Sciatic nerve (tissue), 2 donors: ENCODE measurements at regions not wholly inside any gene's neighbourhood (a gene's known extent, or its start where the extent isn't known, plus 50 kb on each side); places are given as distances from the start of the nearest gene placed in this dataset.

Source experiments
- ATAC-seq: fragments of 200-7000 bp; cut with Tn5 transposase; one replicate; pipeline ENCODE4 v1.9.1; 2020; ENCODE audit warnings: mild to moderate bottlenecking, moderate library complexity
- DNase-seq: peaks from one replicate; pipeline ENCODE4 v3.0.0-alpha.2; 2020; ENCODE audit warnings: low spot score
- intact Hi-C: fragments of 100-400 bp; cut with DNase I; formaldehyde crosslinking; loops from one replicate; pipeline ENCODE4 v1.14.2; 2022
- donor health status: DM: no; HTN: no; CAD: no.
- donor health status: DM: no; HTN: no; CAD: no.

GRCh38 chr13:37379841-37380240 lies 218.7 kb downstream of the POSTN start:
- intact Hi-C loops = no loop called here
- no peak for ATAC-seq
- DNase-seq = no peak

- ATAC-seq (no peak), DNase-seq (no peak)
- intact Hi-C loops = no loop called here
Observed at GRCh38 chr13:37375724-37376123, 222.8 kb downstream of the POSTN start.

GRCh38 chr13:37375071-37375470 lies 223.5 kb downstream of the POSTN start:
- no peak for ATAC-seq
- intact Hi-C loops = no loop called here

GRCh38 chr13:37369616-37370015 lies 229.0 kb downstream of the POSTN start:
- intact Hi-C loops = no loop called here
- DNase-seq (no peak), ATAC-seq (no peak)

More at GRCh38 chr13:37375071-37375470, 223.5 kb downstream of the POSTN start:
- DNase-seq = no peak

- intact Hi-C loops = no loop called here
- ATAC-seq (no peak), DNase-seq (no peak)
Observed at GRCh38 chr13:37368501-37368900, 230.1 kb downstream of the POSTN start.

- DNase-seq (no peak), ATAC-seq (no peak)
- intact Hi-C loops = no loop called here
Observed at GRCh38 chr13:37366044-37366770, 232.4 kb downstream of the POSTN start.

- ATAC-seq = no peak
- no peak for DNase-seq
- intact Hi-C loops = no loop called here
Observed at GRCh38 chr13:37365496-37365895, 233.1 kb downstream of the POSTN start.

- no peak for DNase-seq
- intact Hi-C loops = no loop called here
- no peak for ATAC-seq
Observed at GRCh38 chr13:37364956-37365355, 233.6 kb downstream of the POSTN start.

- ATAC-seq (no peak), DNase-seq (no peak)
- intact Hi-C loops = no loop called here
Observed at GRCh38 chr13:37364007-37364406, 234.6 kb downstream of the POSTN start.

- DNase-seq = no peak
- no peak for ATAC-seq
- intact Hi-C loops = no loop called here
Observed at GRCh38 chr13:37361608-37362007, 237.0 kb downstream of the POSTN start.

- intact Hi-C loops = no loop called here
- no peak for ATAC-seq
- no peak for DNase-seq
Observed at GRCh38 chr13:37360556-37360955, 238.0 kb downstream of the POSTN start.

- intact Hi-C loops = no loop called here
- no peak for DNase-seq
- ATAC-seq = no peak
Observed at GRCh38 chr13:37357548-37357947, 241.0 kb downstream of the POSTN start.

GRCh38 chr13:37353911-37354310 lies 244.7 kb downstream of the POSTN start:
- no peak for DNase-seq
- intact Hi-C loops = no loop called here
- no peak for ATAC-seq

- ATAC-seq = no peak
- no peak for DNase-seq
- intact Hi-C loops = no loop called here
Observed at GRCh38 chr13:37351211-37351610, 245.7 kb upstream of the CSNK1A1L start.

- intact Hi-C loops = no loop called here
- no peak for ATAC-seq
- DNase-seq = no peak
Observed at GRCh38 chr13:37349916-37350315, 244.5 kb upstream of the CSNK1A1L start.

- ATAC-seq (no peak), DNase-seq (no peak)
- intact Hi-C loops = no loop called here
Observed at GRCh38 chr13:37348916-37349643, 243.6 kb upstream of the CSNK1A1L start.

- no peak for ATAC-seq
- intact Hi-C loops = no loop called here
- no peak for DNase-seq
Observed at GRCh38 chr13:37345869-37346268, 240.4 kb upstream of the CSNK1A1L start.

GRCh38 chr13:37345391-37345790 lies 239.9 kb upstream of the CSNK1A1L start:
- intact Hi-C loops = no loop called here
- DNase-seq = no peak

GRCh38 chr13:37344056-37344455 lies 238.6 kb upstream of the CSNK1A1L start:
- no peak for ATAC-seq
- no peak for DNase-seq
- intact Hi-C loops = no loop called here

More at GRCh38 chr13:37345391-37345790, 239.9 kb upstream of the CSNK1A1L start:
- no peak for ATAC-seq

GRCh38 chr13:37342205-37342604 lies 236.7 kb upstream of the CSNK1A1L start:
- no peak for ATAC-seq

More at GRCh38 chr13:37342205-37342604, 236.7 kb upstream of the CSNK1A1L start:
- DNase-seq = no peak
- intact Hi-C loops = no loop called here
